ENCODE measurements at regions not wholly inside any gene's neighbourhood (a gene's known extent, or its start where the extent isn't known, plus 50 kb on each side); places are given as distances from the start of the nearest gene placed in this dataset.

DNA sequence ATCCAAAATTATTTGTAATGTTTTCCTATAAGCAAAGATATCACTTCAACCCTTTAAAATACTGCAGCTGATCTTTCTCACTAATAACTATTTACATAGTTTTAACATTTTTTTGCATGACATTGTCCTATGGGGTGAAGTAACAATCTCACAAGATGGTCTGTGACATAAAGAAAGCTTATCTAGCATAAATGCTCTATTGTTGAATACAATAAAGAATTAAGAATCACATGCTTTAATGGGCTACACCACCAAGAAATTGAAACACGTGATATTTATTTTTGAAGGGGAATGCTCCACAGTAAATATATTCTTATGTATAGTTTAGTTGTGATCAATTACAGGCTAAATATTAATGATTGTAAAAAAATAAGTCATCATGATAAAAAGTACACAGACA lies 441.1 kb downstream of the PTH2R start:
- peaks cover 21% of the 10 kb centered on the region for H3K36me3 Mint-ChIP-seq (ENCODE audit: low read depth)
- ATAC-seq (no peak), DNase-seq (ENCODE audit: low spot score) (no peak)
- H3K4me1 ChIP-seq (ENCODE audit: insufficient read depth): peaks cover 8% of the 10 kb centered on the region; the same call in 1 of the 2 replicates
- no peaks in the 10 kb centered on the region for H3K27me3 ChIP-seq (ENCODE audit: insufficient read depth)
- no peak overlapping the region for H3K4me2 ChIP-seq
- no peaks in the 10 kb centered on the region for H3K27me3 Mint-ChIP-seq (ENCODE audit: insufficient read depth, low read depth, poor library complexity)
- H4K20me1 ChIP-seq (replicated peaks; ENCODE audit: insufficient read depth): no peaks in the 10 kb centered on the region
- H3K36me3 ChIP-seq (ENCODE audit: insufficient read depth): peaks cover 7% of the 10 kb centered on the region; the same call in 1 of the 2 replicates
- no peak overlapping the region for H3K27ac Mint-ChIP-seq
- H3K9me2 ChIP-seq (ENCODE audit: insufficient read depth): no peaks in the 10 kb centered on the region
- H3K4me3 Mint-ChIP-seq: no peak overlapping the region
- H2AFZ ChIP-seq: no peak overlapping the region
- H3K4me3 ChIP-seq: no peak overlapping the region
- H3K9me3 Mint-ChIP-seq: peaks cover 22% of the 10 kb centered on the region
- peaks cover 6% of the 10 kb centered on the region; the same call in 2 of the 3 replicates for H3K4me1 Mint-ChIP-seq
- TF ChIP-seq, protein P1, sequence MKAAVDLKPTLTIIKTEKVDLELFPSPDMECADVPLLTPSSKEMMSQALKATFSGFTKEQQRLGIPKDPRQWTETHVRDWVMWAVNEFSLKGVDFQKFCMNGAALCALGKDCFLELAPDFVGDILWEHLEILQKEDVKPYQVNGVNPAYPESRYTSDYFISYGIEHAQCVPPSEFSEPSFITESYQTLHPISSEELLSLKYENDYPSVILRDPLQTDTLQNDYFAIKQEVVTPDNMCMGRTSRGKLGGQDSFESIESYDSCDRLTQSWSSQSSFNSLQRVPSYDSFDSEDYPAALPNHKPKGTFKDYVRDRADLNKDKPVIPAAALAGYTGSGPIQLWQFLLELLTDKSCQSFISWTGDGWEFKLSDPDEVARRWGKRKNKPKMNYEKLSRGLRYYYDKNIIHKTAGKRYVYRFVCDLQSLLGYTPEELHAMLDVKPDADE (IDR thresholded peaks at IDR 0.05): no peak
- no peak for TF ChIP-seq STAT1 (IDR thresholded peaks at IDR 0.05; ENCODE audit: unreplicated experiment)
- TF ChIP-seq POLR2AphosphoS5 (IDR thresholded peaks at IDR 0.05; ENCODE audit: low read depth): no peak
- TF ChIP-seq, protein P2, sequence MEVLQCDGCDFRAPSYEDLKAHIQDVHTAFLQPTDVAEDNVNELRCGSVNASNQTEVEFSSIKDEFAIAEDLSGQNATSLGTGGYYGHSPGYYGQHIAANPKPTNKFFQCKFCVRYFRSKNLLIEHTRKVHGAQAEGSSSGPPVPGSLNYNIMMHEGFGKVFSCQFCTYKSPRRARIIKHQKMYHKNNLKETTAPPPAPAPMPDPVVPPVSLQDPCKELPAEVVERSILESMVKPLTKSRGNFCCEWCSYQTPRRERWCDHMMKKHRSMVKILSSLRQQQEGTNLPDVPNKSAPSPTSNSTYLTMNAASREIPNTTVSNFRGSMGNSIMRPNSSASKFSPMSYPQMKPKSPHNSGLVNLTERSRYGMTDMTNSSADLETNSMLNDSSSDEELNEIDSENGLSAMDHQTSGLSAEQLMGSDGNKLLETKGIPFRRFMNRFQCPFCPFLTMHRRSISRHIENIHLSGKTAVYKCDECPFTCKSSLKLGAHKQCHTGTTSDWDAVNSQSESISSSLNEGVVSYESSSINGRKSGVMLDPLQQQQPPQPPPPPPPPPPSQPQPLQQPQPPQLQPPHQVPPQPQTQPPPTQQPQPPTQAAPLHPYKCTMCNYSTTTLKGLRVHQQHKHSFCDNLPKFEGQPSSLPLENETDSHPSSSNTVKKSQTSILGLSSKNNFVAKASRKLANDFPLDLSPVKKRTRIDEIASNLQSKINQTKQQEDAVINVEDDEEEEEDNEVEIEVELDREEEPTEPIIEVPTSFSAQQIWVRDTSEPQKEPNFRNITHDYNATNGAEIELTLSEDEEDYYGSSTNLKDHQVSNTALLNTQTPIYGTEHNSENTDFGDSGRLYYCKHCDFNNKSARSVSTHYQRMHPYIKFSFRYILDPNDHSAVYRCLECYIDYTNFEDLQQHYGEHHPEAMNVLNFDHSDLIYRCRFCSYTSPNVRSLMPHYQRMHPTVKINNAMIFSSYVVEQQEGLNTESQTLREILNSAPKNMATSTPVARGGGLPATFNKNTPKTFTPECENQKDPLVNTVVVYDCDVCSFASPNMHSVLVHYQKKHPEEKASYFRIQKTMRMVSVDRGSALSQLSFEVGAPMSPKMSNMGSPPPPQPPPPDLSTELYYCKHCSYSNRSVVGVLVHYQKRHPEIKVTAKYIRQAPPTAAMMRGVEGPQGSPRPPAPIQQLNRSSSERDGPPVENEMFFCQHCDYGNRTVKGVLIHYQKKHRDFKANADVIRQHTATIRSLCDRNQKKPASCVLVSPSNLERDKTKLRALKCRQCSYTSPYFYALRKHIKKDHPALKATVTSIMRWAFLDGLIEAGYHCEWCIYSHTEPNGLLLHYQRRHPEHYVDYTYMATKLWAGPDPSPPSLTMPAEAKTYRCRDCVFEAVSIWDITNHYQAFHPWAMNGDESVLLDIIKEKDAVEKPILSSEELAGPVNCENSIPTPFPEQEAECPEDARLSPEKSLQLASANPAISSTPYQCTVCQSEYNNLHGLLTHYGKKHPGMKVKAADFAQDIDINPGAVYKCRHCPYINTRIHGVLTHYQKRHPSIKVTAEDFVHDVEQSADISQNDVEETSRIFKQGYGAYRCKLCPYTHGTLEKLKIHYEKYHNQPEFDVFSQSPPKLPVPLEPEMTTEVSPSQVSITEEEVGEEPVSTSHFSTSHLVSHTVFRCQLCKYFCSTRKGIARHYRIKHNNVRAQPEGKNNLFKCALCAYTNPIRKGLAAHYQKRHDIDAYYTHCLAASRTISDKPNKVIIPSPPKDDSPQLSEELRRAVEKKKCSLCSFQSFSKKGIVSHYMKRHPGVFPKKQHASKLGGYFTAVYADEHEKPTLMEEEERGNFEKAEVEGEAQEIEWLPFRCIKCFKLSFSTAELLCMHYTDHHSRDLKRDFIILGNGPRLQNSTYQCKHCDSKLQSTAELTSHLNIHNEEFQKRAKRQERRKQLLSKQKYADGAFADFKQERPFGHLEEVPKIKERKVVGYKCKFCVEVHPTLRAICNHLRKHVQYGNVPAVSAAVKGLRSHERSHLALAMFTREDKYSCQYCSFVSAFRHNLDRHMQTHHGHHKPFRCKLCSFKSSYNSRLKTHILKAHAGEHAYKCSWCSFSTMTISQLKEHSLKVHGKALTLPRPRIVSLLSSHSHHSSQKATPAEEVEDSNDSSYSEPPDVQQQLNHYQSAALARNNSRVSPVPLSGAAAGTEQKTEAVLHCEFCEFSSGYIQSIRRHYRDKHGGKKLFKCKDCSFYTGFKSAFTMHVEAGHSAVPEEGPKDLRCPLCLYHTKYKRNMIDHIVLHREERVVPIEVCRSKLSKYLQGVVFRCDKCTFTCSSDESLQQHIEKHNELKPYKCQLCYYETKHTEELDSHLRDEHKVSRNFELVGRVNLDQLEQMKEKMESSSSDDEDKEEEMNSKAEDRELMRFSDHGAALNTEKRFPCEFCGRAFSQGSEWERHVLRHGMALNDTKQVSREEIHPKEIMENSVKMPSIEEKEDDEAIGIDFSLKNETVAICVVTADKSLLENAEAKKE (CRISPR knock-in tag; IDR thresholded peaks at IDR 0.05): no peak
- no peak for TF ChIP-seq EZH2phosphoT487 (IDR thresholded peaks at IDR 0.05; ENCODE audit: unreplicated experiment)
- no peak for TF ChIP-seq EZH2 (IDR thresholded peaks at IDR 0.05; ENCODE audit: low read depth, unreplicated experiment)
- TF ChIP-seq JUNB (IDR thresholded peaks at IDR 0.05; ENCODE audit: unreplicated experiment): no peak
- no peak for TF ChIP-seq ZNF114 (CRISPR knock-in tag; IDR thresholded peaks at IDR 0.05)
- TF ChIP-seq, protein P3, sequence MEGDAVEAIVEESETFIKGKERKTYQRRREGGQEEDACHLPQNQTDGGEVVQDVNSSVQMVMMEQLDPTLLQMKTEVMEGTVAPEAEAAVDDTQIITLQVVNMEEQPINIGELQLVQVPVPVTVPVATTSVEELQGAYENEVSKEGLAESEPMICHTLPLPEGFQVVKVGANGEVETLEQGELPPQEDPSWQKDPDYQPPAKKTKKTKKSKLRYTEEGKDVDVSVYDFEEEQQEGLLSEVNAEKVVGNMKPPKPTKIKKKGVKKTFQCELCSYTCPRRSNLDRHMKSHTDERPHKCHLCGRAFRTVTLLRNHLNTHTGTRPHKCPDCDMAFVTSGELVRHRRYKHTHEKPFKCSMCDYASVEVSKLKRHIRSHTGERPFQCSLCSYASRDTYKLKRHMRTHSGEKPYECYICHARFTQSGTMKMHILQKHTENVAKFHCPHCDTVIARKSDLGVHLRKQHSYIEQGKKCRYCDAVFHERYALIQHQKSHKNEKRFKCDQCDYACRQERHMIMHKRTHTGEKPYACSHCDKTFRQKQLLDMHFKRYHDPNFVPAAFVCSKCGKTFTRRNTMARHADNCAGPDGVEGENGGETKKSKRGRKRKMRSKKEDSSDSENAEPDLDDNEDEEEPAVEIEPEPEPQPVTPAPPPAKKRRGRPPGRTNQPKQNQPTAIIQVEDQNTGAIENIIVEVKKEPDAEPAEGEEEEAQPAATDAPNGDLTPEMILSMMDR (conservative IDR thresholded peaks at IDR 0.05; ENCODE audit: low read depth in 2 of 2): no peak
- TF ChIP-seq ZNF331 (CRISPR knock-in tag; IDR thresholded peaks at IDR 0.05; ENCODE audit: low read depth): no peak
- no peak for TF ChIP-seq CREB1 (CRISPR knock-in tag; IDR thresholded peaks at IDR 0.05; ENCODE audit: low read depth)
- no peak for TF ChIP-seq NANOG (IDR thresholded peaks at IDR 0.05; ENCODE audit: borderline replicate concordance)
- TF ChIP-seq, protein P4, sequence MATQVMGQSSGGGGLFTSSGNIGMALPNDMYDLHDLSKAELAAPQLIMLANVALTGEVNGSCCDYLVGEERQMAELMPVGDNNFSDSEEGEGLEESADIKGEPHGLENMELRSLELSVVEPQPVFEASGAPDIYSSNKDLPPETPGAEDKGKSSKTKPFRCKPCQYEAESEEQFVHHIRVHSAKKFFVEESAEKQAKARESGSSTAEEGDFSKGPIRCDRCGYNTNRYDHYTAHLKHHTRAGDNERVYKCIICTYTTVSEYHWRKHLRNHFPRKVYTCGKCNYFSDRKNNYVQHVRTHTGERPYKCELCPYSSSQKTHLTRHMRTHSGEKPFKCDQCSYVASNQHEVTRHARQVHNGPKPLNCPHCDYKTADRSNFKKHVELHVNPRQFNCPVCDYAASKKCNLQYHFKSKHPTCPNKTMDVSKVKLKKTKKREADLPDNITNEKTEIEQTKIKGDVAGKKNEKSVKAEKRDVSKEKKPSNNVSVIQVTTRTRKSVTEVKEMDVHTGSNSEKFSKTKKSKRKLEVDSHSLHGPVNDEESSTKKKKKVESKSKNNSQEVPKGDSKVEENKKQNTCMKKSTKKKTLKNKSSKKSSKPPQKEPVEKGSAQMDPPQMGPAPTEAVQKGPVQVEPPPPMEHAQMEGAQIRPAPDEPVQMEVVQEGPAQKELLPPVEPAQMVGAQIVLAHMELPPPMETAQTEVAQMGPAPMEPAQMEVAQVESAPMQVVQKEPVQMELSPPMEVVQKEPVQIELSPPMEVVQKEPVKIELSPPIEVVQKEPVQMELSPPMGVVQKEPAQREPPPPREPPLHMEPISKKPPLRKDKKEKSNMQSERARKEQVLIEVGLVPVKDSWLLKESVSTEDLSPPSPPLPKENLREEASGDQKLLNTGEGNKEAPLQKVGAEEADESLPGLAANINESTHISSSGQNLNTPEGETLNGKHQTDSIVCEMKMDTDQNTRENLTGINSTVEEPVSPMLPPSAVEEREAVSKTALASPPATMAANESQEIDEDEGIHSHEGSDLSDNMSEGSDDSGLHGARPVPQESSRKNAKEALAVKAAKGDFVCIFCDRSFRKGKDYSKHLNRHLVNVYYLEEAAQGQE (IDR thresholded peaks at IDR 0.05; ENCODE audit: unreplicated experiment): no peak
- no peaks in the 10 kb centered on the region for H3F3A ChIP-seq (replicated peaks; ENCODE audit: low read depth)
- H3K27ac ChIP-seq (ENCODE audit: low read depth): no peak overlapping the region
- H3K79me2 ChIP-seq (replicated peaks; ENCODE audit: insufficient read depth): no peaks in the 10 kb centered on the region
